Type B pancreatic cell (in vitro differentiated cells): ENCODE measurements at regions not wholly inside any gene's neighbourhood (a gene's known extent, or its start where the extent isn't known, plus 50 kb on each side); places are given as distances from the start of the nearest gene placed in this dataset.

Experiments
- DNase-seq: peaks from one replicate; pipeline ENCODE4 v3.0.0; 2021; ENCODE audit warnings: mixed read lengths; ENCODE audit not compliant: unreplicated experiment; ENCODE audit errors: extremely low spot score
- H3K27ac Mint-ChIP-seq: 2 replicates; pipeline ENCODE4 v1.8.0; 2021; ENCODE audit warnings: mild to moderate bottlenecking, mixed read lengths
- H3K27me3 Mint-ChIP-seq: 2 replicates; pipeline ENCODE4 v1.8.0; 2021; ENCODE audit warnings: mixed read lengths
- H3K36me3 Mint-ChIP-seq: 2 replicates; pipeline ENCODE4 v1.8.0; 2021; ENCODE audit warnings: mixed read lengths
- H3K4me1 Mint-ChIP-seq: one replicate; pipeline ENCODE4 v1.8.0; 2021; ENCODE audit warnings: mixed read lengths; ENCODE audit not compliant: unreplicated experiment
- H3K4me3 Mint-ChIP-seq: 2 replicates; pipeline ENCODE4 v1.8.0; 2021; ENCODE audit warnings: mild to moderate bottlenecking, mixed read lengths
- H3K9me3 Mint-ChIP-seq: 2 replicates; pipeline ENCODE4 v1.8.0; 2021; ENCODE audit warnings: mixed read lengths
- CTCF ChIP-seq: fragments of 200-600 bp; sonication (generic); conservative IDR thresholded peaks from 2 replicates; pipeline ENCODE4 v1.5.0; 2021; ENCODE audit warnings: antibody characterized with exemption, mild to moderate bottlenecking

GRCh38 chr7:85566095-85566794, 379.4 kb upstream of the SEMA3D start:
- no peak overlapping the region for H3K4me3 Mint-ChIP-seq
- peaks cover 5% of the 10 kb centered on the region for H3K4me1 Mint-ChIP-seq
- H3K36me3 Mint-ChIP-seq: no peaks in the 10 kb centered on the region
- H3K27ac Mint-ChIP-seq: no peak overlapping the region
- H3K9me3 Mint-ChIP-seq: no peaks in the 10 kb centered on the region
- H3K27me3 Mint-ChIP-seq: no peaks in the 10 kb centered on the region
- TF ChIP-seq CTCF: no peak
- no peak for DNase-seq

- peaks cover 5% of the 10 kb centered on the region for H3K4me1 Mint-ChIP-seq
- no peak overlapping the region for H3K27ac Mint-ChIP-seq
- H3K27me3 Mint-ChIP-seq: no peaks in the 10 kb centered on the region
- no peak for TF ChIP-seq CTCF
- no peak for DNase-seq
- no peaks in the 10 kb centered on the region for H3K9me3 Mint-ChIP-seq
- peak overlapping the region; percentile 17 for H3K4me3 Mint-ChIP-seq
- H3K36me3 Mint-ChIP-seq: no peaks in the 10 kb centered on the region
Measured at GRCh38 chr7:85565276-85565675, 378.4 kb upstream of the SEMA3D start.

- no peak for TF ChIP-seq CTCF
- H3K4me3 Mint-ChIP-seq: no peak overlapping the region
- no peaks in the 10 kb centered on the region for H3K9me3 Mint-ChIP-seq
- DNase-seq: no peak
- H3K4me1 Mint-ChIP-seq: peaks cover 5% of the 10 kb centered on the region
- H3K36me3 Mint-ChIP-seq: no peaks in the 10 kb centered on the region
- no peak overlapping the region for H3K27ac Mint-ChIP-seq
- H3K27me3 Mint-ChIP-seq: no peaks in the 10 kb centered on the region
Measured at GRCh38 chr7:85564861-85565260, 378.0 kb upstream of the SEMA3D start.

- peak overlapping the region; percentile 11 for H3K27ac Mint-ChIP-seq
- no peak for TF ChIP-seq CTCF
- no peaks in the 10 kb centered on the region for H3K36me3 Mint-ChIP-seq
- H3K9me3 Mint-ChIP-seq: no peaks in the 10 kb centered on the region
- no peak for DNase-seq
- peaks cover 5% of the 10 kb centered on the region for H3K4me1 Mint-ChIP-seq
- H3K27me3 Mint-ChIP-seq: no peaks in the 10 kb centered on the region
- H3K4me3 Mint-ChIP-seq: no peak overlapping the region
Measured at GRCh38 chr7:85561706-85562105, 374.9 kb upstream of the SEMA3D start.

- H3K36me3 Mint-ChIP-seq: peaks cover 3% of the 10 kb centered on the region
- H3K27me3 Mint-ChIP-seq: no peaks in the 10 kb centered on the region
- no peaks in the 10 kb centered on the region for H3K9me3 Mint-ChIP-seq
- H3K4me1 Mint-ChIP-seq: peaks cover 6% of the 10 kb centered on the region
- TF ChIP-seq CTCF: peak; percentile 90
- no peak overlapping the region for H3K4me3 Mint-ChIP-seq
- H3K27ac Mint-ChIP-seq: no peak overlapping the region
- no peak for DNase-seq
Measured at GRCh38 chr7:85554236-85555178, 367.7 kb upstream of the SEMA3D start.
